Muscle of back (tissue), 3 donors: ENCODE measurements at regions not wholly inside any gene's neighbourhood (a gene's known extent, or its start where the extent isn't known, plus 50 kb on each side); places are given as distances from the start of the nearest gene placed in this dataset.

Source experiments
- DNase-seq, 3 donors: peaks; one replicate each; pipeline versions ENCODE4 v3.0.0 to v3.0.0-alpha.2; 2013

GRCh38 chr2:129762386-129763189, 216.9 kb upstream of the RAB6C start:
- no peak for DNase-seq

GRCh38 chr2:129763190-129763846, 216.1 kb upstream of the RAB6C start:
- no peak for DNase-seq

- no peak for DNase-seq
Observed at GRCh38 chr2:129763966-129764365, 215.5 kb upstream of the RAB6C start.

- no peak for DNase-seq
Observed at GRCh38 chr2:129764376-129765325, 214.8 kb upstream of the RAB6C start.

GRCh38 chr2:129765326-129765677, 214.2 kb upstream of the RAB6C start:
- DNase-seq, result no peak

- no peak for DNase-seq
Observed at GRCh38 chr2:129765678-129766351, 213.7 kb upstream of the RAB6C start.

- DNase-seq, result no peak
Observed at GRCh38 chr2:129766374-129766993, 213.0 kb upstream of the RAB6C start.

- no peak for DNase-seq
Observed at GRCh38 chr2:129767346-129768035, 212.0 kb upstream of the RAB6C start.

GRCh38 chr2:129768036-129768386, 211.5 kb upstream of the RAB6C start:
- DNase-seq, result no peak

GRCh38 chr2:129768485-129769184, 210.8 kb upstream of the RAB6C start:
- DNase-seq, result no peak

GRCh38 chr2:129769185-129769991, 210.1 kb upstream of the RAB6C start:
- peak in 1 of 3 donors; percentile 23 for DNase-seq

GRCh38 chr2:129771418-129772189, 207.9 kb upstream of the RAB6C start:
- DNase-seq, result no peak

GRCh38 chr2:129772190-129772579, 207.3 kb upstream of the RAB6C start:
- DNase-seq, result peak in 1 of 3 donors; percentile 56

GRCh38 chr2:129775952-129776653, 203.4 kb upstream of the RAB6C start:
- no peak for DNase-seq

- DNase-seq, result no peak
Observed at GRCh38 chr2:129777146-129777545, 202.3 kb upstream of the RAB6C start.

- DNase-seq, result peak in 1 of 3 donors; percentile 20
Observed at GRCh38 chr2:129777762-129778583, 201.5 kb upstream of the RAB6C start.

- DNase-seq, result no peak
Observed at GRCh38 chr2:129778584-129778877, 200.9 kb upstream of the RAB6C start.
